ENCODE measurements at regions not wholly inside any gene's neighbourhood (a gene's known extent, or its start where the extent isn't known, plus 50 kb on each side); places are given as distances from the start of the nearest gene placed in this dataset.

DNA sequence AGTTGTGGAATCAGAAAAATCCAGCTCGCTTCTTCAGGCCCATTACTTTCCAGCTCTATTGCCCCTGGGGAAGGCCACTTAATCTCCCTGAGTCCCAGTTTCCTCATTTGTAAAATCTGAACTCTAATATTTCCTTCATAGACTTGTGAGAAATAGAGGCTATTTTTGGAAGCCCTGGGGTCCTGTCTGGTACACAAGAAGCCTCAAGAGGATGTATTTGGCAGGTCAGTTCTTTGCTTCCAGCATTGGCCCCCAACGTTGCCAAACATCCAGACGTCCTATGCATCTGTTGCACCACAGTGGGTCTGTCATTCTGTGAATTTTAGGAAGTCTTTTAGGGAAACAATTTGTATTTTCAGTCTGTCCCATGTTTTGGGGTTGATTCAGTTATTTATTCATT lies 525.9 kb downstream of the EBF1 start:
- no peak for DNase-seq (ENCODE audit: low read depth)
- H3K4me3 ChIP-seq (ENCODE audit: low read length): no peak overlapping the region
- TF ChIP-seq, protein P1, sequence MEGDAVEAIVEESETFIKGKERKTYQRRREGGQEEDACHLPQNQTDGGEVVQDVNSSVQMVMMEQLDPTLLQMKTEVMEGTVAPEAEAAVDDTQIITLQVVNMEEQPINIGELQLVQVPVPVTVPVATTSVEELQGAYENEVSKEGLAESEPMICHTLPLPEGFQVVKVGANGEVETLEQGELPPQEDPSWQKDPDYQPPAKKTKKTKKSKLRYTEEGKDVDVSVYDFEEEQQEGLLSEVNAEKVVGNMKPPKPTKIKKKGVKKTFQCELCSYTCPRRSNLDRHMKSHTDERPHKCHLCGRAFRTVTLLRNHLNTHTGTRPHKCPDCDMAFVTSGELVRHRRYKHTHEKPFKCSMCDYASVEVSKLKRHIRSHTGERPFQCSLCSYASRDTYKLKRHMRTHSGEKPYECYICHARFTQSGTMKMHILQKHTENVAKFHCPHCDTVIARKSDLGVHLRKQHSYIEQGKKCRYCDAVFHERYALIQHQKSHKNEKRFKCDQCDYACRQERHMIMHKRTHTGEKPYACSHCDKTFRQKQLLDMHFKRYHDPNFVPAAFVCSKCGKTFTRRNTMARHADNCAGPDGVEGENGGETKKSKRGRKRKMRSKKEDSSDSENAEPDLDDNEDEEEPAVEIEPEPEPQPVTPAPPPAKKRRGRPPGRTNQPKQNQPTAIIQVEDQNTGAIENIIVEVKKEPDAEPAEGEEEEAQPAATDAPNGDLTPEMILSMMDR (conservative IDR thresholded peaks at IDR 0.05; ENCODE audit: low read depth, low read length): no peak

DNA sequence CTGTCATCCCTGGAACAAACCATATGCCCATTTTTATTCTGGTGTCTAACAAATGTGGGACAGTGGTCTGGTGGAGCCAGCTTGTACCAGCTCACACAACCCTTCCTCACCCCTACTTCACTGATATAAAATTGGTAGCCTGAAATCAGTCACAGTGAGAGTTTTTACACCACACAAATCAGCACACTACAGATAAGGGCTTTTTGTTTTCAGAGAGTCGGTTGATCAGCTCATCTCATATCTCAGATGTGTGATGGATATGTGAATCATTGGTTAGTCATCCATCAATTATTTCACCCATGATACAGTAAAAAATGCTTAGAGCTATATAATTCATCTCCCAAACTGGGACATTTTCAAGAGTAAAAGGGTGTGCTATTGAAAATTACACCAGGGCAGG lies 529.2 kb downstream of the EBF1 start:
- H3K4me3 ChIP-seq (ENCODE audit: low read length): no peak overlapping the region
- no peak for DNase-seq (ENCODE audit: low read depth)
- TF ChIP-seq, protein P1 (conservative IDR thresholded peaks at IDR 0.05; ENCODE audit: low read depth, low read length): no peak

DNA sequence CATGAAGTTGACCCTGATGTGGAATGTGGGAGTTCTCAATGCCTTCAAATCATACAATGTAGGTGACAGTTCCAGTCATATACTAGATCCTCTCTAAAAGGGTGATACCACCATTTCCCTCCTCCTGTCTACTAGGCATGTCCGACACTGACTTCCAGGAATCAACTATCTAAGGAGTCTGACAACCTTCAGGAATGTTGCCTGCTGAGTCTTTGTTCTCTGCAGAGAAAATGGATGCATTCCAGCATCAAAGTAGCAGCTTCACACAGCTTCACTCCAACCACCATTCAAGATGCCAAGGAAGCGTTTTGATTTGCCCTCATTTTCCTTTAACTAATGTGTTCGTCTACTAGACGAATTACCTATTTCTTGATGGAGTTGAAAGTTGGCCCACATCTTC lies 530.2 kb downstream of the EBF1 start:
- no peak overlapping the region for H3K4me3 ChIP-seq (ENCODE audit: low read length)
- no peak for DNase-seq (ENCODE audit: low read depth)
- TF ChIP-seq, protein P1 (conservative IDR thresholded peaks at IDR 0.05; ENCODE audit: low read depth, low read length): no peak

DNA sequence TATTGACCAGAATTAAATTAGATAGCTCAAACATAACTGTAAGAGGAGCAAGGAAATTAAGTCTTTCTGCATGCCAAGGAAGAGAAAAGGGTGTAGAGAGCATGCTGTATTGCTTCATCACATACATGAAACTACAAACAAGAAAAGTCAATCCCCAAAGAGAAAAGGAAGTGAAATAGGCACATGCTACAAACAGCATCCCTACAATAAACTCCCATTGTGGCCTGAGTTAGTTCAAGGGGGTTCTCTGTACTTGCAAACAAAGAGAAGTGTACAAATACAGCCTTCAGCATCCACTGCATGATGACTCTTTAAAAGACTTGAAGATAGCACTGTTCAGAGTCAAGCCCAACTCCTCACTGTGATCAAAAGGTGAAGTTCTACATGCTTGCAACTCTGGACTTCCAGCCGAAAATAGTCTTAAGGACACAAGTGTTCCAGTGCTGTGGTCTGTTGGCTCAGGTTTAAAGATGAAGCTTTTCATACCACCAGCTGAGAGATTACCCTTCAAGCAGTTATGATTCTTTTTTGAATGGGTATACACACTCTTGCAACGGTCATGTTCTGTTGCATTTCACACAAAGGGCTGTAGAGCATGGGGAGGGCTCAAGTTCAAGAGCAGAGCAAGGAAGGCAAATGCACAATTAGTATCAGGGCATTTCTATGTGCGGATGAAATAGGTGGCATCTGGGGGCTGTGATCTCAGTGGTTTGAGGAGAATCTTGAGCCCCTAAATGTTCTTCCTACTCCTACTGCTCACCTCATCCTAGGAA lies 534.5 kb downstream of the EBF1 start:
- DNase-seq (ENCODE audit: low read depth): no peak
- TF ChIP-seq, protein P1 (conservative IDR thresholded peaks at IDR 0.05; ENCODE audit: low read depth, low read length): no peak

DNA sequence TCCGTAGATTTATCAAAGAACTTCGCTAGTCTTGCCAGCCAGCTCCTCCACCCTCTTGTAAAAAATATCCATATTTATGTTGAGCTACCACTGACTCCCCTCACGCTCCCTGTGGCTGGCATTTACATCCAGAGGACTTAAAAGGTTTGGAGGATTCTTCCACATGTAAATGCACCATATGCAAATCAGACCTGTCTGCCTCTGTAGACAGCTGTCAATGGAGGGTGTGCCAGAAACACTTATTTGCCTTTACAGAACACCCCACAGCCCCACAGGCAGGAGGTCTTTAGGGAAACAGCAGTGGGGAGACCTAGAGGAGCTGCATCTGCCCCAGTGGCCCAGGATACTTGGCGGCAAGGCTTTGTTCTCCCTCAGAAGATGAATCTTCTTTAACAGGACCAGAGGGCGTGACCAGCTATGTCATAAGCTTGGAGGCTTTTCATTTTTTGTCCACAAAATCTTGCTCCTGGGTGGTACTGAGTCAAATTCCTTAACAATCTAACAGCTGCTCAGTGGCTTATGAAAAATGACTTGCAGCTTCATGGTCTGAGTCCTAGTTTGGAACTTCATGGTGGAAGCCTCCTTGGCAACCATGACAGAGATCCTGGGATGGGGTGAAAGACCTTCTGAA lies 535.8 kb downstream of the EBF1 start:
- TF ChIP-seq, protein P1 (conservative IDR thresholded peaks at IDR 0.05; ENCODE audit: low read depth, low read length): no peak
- H3K4me3 ChIP-seq (ENCODE audit: low read length): no peak overlapping the region

More for the DNA sequence above, 534.5 kb downstream of the EBF1 start:
- no peak overlapping the region for H3K4me3 ChIP-seq (ENCODE audit: low read length)

DNA sequence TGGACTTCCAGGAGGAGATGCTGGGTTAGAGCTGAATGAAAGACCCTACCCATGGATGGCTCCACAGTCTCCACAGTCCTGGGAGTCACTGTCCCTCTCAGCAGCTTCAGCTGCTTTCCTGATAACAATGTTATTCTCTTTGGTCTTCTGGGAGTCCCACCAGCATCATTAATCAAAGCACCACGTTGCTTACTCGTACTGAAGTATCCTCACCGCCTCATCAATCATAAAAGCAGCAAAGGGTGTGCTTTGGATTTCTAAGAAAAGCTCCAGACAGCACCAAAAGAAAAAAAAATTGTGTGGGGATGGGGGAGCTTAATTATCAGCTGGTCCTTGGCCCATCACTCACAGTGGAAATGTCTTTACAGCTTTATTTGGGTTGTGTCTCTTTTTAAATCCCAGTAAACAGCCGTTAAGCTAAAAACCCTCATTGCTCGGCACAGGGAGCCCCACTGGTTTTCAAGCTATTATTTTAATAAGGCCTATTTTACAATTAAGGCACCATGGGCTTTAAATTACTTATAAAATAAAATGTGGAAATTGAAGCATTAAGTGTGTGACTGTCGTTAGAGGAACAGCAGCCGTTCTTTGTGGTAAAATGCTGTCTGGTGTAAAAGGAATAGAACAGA lies 538.0 kb downstream of the EBF1 start:
- H3K4me3 ChIP-seq (ENCODE audit: low read length): no peak overlapping the region
- TF ChIP-seq, protein P1 (conservative IDR thresholded peaks at IDR 0.05; ENCODE audit: low read depth, low read length): no peak
- no peak for DNase-seq (ENCODE audit: low read depth)

More for the DNA sequence above, 535.8 kb downstream of the EBF1 start:
- DNase-seq (ENCODE audit: low read depth): no peak

Measured in retinal pigment epithelial cell (primary cell).